ENCODE measurements at regions not wholly inside any gene's neighbourhood (a gene's known extent, or its start where the extent isn't known, plus 50 kb on each side); places are given as distances from the start of the nearest gene placed in this dataset.
"Not testable (repeated sequence)": the region's sequence is repeated elsewhere in the genome, so short reads cannot be mapped to it uniquely, and the experiment has no call there.

GRCh38 chr6:49202924-49203536 is 260.0 kb downstream of the MMUT start:
- H3K4me3 ChIP-seq: no peak overlapping the region
- no peak for TF ChIP-seq POLR2A (IDR thresholded peaks at IDR 0.05)
- no peak overlapping the region for H3K27ac ChIP-seq
- no peaks in the 10 kb centered on the region for H3K36me3 ChIP-seq
- intact Hi-C loops (cut with DNase I): no loop called here
- 46 to 60% (median 56%) methylated on average over 3 of the region's 3 CpGs for WGBS, 3 donors
- H3K9me3 ChIP-seq: no peaks in the 10 kb centered on the region
- H3K27me3 ChIP-seq: no peaks in the 10 kb centered on the region
- no peak for DNase-seq
- H3K4me1 ChIP-seq (ENCODE audit: insufficient read depth): no peaks in the 10 kb centered on the region

GRCh38 chr6:49198015-49198414 is 265.0 kb downstream of the MMUT start:
- H3K9me3 ChIP-seq: no peaks in the 10 kb centered on the region
- intact Hi-C loops (cut with DNase I): no loop called here
- 5 to 20% (median 9%) methylated on average over 1 of the region's 1 CpG for WGBS, 3 donors
- H3K27ac ChIP-seq: no peak overlapping the region
- H3K4me3 ChIP-seq: no peak overlapping the region
- H3K27me3 ChIP-seq: no peaks in the 10 kb centered on the region
- no peaks in the 10 kb centered on the region for H3K4me1 ChIP-seq (ENCODE audit: insufficient read depth)
- TF ChIP-seq CTCF (IDR thresholded peaks at IDR 0.05) (no peak), EP300 (IDR thresholded peaks at IDR 0.05) (no peak), POLR2A (IDR thresholded peaks at IDR 0.05) (no peak)
- no peak for DNase-seq
- no peaks in the 10 kb centered on the region for H3K36me3 ChIP-seq

GRCh38 chr6:49162379-49162778 is 300.7 kb downstream of the MMUT start:
- intact Hi-C loops (cut with DNase I); H3K27me3 ChIP-seq: not testable (repeated sequence)
- 69 to 72% (median 70%) methylated on average over 2 of the region's 2 CpGs for WGBS, 3 donors

GRCh38 chr6:49155316-49155715 is 307.7 kb downstream of the MMUT start:
- no peaks in the 10 kb centered on the region for H3K27me3 ChIP-seq
- intact Hi-C loops (cut with DNase I): no loop called here
- no peak overlapping the region for H3K27ac ChIP-seq
- no peak overlapping the region for H3K4me3 ChIP-seq
- H3K4me1 ChIP-seq (ENCODE audit: insufficient read depth): no peaks in the 10 kb centered on the region
- no peaks in the 10 kb centered on the region for H3K36me3 ChIP-seq
- TF ChIP-seq CTCF (IDR thresholded peaks at IDR 0.05): no peak
- TF ChIP-seq EP300 (IDR thresholded peaks at IDR 0.05): no peak
- no peak for TF ChIP-seq POLR2A (IDR thresholded peaks at IDR 0.05)
- no peak for DNase-seq
- WGBS, 3 donors: 65 to 74% (median 66%) methylated on average over 2 of the region's 2 CpGs
- H3K9me3 ChIP-seq: no peaks in the 10 kb centered on the region

More at GRCh38 chr6:49162379-49162778, 300.7 kb downstream of the MMUT start:
- H3K27ac ChIP-seq; H3K4me3 ChIP-seq; H3K36me3 ChIP-seq; H3K9me3 ChIP-seq; H3K4me1 ChIP-seq (ENCODE audit: insufficient read depth); DNase-seq: not testable (repeated sequence)

GRCh38 chr6:49151957-49152356 is 311.1 kb downstream of the MMUT start:
- no peaks in the 10 kb centered on the region for H3K4me1 ChIP-seq (ENCODE audit: insufficient read depth)
- intact Hi-C loops (cut with DNase I): no loop called here
- 75 to 83% (median 82%) methylated on average over 4 of the region's 4 CpGs for WGBS, 3 donors
- H3K36me3 ChIP-seq: no peaks in the 10 kb centered on the region
- no peaks in the 10 kb centered on the region for H3K9me3 ChIP-seq
- H3K27ac ChIP-seq: no peak overlapping the region
- H3K27me3 ChIP-seq: no peaks in the 10 kb centered on the region
- H3K4me3 ChIP-seq: no peak overlapping the region
- TF ChIP-seq POLR2A (IDR thresholded peaks at IDR 0.05) (no peak), EP300 (IDR thresholded peaks at IDR 0.05) (no peak), CTCF (IDR thresholded peaks at IDR 0.05) (no peak)
- no peak for DNase-seq
